CD4-positive, alpha-beta T cell treated with Interleukin-6 at 100 ng/mL for 8 hours (primary cell): ENCODE measurements at regions not wholly inside any gene's neighbourhood (a gene's known extent, or its start where the extent isn't known, plus 50 kb on each side); places are given as distances from the start of the nearest gene placed in this dataset.
"Not testable (repeated sequence)": the region's sequence is repeated elsewhere in the genome, so short reads cannot be mapped to it uniquely, and the experiment has no call there.

Experiments used
- DNase-seq: peaks from one replicate; pipeline ENCODE4 v3.0.0-alpha.2; 2020; ENCODE audit warnings: mixed read lengths, low spot score

DNA sequence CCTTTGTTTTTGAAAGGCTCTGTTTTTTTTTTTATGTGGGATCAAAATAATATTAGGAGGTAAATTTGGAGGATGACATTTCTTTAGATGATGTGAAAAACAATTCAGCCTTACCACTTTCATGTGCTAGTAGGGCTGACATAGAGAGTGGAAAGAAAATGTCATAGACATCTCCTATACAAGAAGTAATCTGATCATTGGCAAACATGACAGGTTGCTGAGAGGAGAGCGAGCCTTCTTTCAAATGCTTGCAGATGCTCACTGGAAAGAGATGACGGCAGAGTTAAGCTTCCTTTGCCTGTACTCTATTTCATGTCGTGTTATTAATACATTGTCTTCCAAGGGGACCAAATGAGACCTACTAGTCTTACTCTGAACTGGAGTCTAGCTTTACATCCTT lies 160.1 kb upstream of the DAP start:
- no peak for DNase-seq

DNA sequence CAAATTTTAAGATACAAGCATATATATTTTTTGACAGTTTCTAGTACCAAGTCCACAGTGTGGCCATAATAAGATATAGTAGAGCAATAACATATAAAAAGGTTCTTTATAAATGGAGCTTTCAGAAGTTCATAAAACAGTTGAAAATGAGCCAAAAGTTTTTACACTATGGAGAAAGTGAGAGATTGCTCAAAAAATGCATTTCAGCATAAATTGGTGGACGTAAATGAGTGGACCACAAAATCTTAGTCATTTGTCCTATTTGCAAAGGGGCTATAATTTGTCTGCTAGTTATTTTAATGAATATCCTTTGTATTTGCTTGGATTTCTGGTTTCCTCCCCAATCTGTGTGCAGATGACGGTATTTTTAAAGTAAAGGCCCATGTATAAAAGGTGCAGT lies 159.4 kb upstream of the DAP start:
- DNase-seq, result no peak

DNA sequence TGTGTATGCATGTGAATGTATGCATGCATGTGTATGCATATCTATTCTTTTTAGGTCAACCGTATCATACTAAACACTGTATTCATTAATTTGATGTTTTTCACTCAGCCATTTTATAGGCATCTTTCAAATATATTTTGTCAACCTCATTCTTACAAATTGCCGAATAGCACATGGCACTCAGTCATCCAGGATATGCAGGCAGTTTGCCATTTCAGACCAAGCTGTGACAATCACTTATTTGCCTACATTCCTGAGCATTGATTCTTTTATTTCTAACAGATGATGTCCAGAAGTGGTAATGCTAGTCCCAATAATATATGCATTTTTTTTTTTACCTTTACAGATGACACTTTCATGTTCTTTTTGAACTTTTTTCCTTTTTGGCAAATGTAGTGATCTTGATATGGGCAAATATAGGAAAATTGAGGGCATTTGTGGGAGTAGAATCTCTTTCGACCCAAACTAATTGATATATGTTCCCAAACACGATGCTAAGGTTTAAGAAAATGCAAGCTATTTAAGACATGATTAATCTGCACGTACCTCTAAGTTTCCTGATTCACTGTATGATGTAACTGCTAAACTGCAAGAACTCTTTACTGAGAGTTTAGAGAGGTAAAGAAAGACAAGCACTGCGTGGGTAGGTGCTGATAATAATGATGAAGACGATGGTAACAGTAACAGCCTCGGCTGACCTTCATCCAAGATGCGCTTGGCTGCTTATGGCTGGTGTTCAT lies 153.9 kb upstream of the DAP start:
- DNase-seq, result no peak

DNA sequence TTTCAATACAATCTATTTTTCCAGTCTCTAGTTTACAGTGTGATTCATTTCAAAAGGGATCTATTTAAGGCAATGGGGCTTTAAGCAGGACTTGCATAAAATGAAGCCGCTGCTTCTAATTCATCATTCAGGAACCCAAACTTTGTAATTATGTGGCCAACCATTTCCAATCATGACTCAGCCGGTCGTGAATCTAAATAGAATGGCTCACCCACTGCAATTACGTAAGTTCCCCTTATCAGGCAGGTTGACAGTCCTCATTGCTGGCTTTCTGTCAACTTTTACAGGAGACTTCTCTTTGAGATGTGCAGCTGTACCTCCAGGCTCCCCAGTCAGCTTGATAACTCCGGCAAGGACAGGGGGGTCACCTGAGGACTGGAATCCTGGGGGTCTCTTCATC lies 152.8 kb upstream of the DAP start:
- DNase-seq, result no peak

DNA sequence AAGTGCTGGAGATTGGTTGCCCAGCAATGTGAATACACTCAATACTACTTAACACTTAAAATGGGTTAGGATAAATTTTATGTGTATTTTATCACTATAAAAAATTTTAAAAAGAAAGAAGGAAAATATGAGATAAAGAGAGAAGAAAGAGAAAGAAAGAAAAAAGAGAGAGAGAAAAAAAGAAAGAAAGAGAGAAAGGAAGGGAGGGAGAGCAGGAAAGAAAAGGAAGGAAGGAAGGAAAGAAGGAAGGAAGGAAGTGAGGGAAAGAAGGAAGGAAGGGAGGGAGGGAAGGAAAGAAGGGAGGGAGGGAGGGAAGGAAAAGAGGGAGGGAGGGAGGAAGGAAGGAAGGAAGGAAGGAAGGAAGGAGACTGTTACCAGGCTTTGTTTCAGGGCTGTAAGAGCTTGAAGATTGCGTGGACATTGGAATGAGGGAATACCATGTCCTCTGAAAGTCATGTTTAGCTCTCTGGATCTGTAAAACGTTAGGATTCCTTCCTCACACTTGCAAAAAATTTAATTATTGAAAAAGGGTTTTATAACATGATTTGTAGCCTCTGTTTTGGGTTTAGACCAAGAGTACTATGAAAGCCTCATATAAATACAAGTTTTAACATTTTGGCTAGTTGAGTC lies 152.3 kb upstream of the DAP start:
- no peak for DNase-seq

DNA sequence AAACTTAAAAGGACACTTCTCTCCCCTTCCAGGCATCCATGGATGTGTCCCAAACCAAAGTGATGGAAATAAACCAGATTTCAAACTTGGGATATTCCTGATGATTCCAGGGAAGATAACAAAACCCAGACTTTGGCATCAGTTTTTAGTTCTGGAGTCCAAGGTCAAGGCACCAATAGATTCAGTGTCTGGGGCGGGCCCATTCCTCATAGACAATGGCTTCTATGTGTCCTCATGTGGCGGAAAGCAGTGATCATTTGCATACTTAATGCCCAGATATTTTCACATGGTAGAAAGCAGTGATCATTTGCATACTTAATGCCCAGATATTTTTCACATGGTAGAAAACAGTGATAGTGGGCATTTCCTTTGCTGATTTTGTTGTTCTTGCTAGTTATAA lies 151.4 kb upstream of the DAP start:
- DNase-seq, result no peak

DNA sequence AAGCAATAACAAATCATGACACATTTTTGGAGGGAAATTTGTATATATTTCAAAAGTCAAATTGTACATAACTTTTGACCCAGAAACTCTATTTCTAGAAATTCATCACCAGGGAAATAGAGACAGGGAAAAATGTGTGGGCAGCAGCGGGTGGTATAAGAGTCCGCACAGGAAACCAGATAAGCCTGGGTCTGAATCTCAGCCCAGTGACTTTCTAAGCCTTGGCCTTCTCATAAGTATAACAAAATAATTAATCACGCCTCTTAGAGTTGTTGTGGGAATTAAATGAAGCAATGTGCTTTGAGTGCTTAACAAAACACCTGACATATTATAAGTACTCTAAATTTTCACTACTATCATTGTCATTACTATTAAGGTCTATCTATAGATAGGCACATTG lies 149.2 kb upstream of the DAP start:
- no peak for DNase-seq

DNA sequence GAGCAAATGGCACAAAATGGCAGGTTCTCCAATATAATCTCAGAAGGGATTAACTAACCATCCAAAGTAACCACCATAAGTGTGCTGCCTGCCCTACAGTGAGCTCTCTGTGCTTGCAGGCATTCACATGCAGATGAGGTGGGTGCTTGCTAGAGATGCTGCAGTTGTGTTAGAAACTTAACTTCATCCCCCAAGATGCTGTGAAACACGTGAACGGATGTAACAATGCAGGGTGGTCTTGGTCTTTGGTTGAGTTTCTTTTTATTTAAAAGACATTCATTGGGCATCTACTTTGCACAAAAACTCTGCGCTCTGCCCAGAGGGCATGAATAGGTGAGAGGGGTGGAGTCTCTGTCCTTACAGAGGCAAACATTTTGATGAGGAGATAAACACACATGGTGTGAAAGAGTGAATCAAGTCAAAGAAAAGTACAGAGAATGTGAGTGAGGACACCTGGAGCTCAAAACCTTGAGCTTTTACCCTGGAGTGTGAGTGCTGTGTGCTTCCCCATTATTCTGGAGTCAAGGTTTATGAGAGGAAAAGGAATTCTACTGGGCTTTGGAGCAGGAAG lies 143.9 kb upstream of the DAP start:
- DNase-seq, result no peak

DNA sequence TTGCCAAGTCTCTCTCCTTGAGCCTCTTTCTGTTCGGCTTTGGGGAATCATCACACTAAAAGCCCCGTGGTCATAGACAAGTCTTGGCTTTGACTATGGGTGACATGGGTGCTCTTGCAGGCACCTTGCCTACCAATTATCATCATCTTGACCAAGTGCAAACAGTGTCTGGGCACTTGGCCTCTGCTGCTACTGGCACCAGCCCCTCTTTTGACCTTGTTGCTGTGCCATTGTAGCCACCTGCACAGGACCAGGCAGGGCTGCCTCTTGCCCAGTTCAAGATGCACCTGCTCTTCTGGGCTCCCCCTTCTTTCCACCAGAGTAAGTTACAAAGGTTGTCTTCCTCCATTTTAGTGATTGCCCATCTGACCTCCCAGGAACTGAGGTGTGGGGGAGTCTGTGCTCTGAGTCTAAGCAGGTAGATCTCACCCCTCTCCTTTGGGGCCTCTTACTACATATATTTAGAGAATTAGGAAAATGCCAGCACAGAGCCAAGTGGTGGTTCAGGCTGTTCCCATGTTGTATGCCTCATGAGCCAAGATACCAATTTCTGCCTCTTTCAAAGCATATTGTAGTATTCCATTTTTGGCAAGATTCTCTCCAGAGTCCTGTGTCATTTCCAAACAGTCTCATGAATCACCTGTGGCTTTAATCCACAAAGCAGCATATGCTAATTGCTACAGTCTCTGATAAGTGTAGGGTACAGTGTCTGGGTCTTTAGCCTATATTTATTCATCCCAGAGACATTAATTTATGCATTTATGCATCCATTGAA lies 142.9 kb upstream of the DAP start:
- DNase-seq, result no peak

DNA sequence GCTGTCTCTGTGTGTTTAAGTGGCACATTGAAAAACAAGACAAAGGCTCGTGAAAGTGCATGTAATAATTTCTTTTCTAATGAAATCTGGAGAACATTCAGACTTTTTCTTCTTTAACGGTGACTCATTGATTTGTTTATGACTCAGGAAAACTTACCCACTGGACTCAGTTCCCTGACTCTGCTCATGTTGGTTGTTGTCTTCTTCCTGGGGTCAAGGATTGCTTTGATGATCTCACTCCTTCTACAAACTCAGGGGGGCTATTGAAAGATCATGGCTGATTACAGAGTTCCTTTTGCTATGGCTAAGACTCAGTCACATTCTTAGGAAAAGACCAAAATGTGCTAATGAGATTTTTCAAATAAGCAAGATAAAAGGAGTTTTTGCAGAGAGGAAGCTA lies 141.1 kb upstream of the DAP start:
- no peak for DNase-seq

DNA sequence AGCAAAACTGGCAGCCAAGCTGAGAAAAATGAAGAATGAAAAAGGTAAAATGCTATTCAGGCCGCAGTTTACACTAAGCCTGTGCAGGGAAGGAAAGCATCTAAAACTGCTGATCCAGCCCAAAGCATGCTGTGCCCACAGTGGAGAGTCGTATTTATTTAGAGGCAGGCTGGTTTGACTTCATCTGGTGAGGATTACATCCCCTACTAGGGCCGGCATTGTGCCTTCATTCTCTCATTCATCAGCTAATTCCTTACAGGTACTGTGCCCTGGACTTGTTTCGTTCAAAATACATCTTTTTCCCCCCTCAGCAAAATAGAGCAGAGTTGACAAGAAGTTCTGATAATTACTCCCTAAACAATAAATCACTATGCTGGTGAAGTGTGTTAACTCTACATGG lies 137.5 kb upstream of the DAP start:
- no peak for DNase-seq

DNA sequence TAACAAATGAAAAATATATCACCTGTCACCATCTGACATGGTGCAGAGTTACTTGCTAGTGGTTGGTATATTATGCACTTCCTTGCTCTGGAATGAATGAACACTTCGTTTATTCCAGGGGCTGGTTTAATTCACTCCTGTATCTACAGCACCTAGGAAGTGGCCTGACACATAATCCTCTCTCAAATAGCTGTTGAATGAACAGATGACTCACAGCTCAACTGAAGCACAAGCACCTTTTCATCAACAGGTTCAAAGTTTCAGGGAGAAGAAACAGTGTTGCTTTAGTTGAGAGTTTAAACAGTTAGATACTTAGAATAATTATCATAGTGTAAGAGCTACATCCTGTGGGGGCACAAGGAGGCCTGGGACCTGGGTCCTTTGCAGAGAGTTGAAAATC lies 135.0 kb upstream of the DAP start:
- no peak for DNase-seq

DNA sequence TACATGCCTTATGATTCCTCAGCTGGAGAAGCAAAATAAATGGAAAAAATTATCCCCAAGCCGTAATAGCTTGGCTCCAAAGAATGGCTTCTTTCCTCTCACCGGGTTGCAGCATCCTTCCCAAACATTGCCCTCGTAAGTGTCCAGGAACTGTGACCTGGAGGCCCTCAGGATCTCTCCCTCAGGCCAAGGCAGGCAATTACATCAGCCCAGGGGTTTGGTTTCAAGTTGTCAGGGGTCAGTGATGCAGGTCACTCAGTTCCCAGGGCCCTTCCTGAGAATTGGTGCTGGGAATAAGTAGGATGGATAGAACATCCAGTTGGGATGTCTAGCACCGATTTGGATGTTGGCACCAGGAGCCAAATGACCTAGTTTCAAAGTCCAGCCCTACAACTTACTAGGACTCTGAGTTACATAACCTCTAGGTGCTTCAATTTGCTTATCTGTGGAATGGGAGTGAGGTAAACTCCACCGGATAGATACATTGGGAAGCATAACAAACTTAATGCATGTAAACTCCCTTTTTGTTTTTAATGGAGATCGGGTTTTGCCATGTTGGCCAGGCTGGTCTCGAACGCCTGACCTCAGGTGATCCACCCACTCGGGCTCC lies 133.5 kb upstream of the DAP start:
- no peak for DNase-seq

DNA sequence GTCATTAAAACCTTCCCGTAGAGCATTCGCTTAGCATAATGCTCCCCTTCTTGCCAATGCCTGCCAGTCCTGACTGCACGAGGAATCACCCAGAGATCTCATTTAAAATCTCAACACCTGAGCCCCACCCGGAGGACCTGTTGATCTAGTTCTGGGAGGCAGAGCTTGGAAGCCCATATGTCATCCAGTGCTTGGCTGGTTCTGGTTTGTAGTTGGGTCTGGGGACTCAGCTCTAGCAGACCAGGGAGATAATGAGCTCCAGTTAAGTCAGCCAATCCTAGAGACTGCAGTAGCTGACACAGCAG lies 131.8 kb upstream of the DAP start:
- DNase-seq, result no peak

DNA sequence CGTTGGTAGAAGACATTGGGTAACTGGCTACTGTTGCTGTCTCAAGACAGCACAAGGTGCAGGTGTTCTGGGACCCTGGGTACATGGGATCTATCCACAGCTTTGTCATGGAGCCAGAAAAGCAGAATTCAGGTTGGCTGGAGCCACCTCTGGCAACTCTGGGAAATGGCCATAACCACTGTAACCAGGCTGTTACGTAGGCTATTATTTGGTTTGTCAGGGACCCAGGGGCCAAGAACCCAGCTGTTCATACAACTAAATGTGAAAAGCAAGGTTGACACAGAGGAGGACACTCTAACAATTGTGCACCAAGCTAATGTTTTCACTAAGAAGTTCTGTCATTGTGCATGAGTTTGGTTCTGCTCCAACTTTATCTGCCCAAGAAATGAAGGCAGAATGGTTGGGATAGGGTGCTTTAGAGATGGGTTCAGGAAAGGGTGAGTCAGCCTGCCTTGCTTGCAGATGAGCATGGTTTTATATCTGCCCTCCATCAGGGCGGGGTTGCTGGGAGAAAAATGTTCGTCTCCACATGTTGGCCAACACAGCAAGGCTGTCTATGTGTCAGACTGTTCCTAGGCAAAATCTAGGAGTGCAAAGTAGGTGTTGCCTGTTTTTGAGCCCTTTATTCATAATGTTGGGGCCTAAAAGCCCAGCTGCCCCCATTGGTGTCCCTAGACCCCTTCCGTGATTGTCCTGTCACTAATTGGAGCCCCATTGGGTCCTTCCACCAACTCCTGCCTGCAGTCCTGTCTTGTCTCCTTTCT lies 131.3 kb upstream of the DAP start:
- no peak for DNase-seq

DNA sequence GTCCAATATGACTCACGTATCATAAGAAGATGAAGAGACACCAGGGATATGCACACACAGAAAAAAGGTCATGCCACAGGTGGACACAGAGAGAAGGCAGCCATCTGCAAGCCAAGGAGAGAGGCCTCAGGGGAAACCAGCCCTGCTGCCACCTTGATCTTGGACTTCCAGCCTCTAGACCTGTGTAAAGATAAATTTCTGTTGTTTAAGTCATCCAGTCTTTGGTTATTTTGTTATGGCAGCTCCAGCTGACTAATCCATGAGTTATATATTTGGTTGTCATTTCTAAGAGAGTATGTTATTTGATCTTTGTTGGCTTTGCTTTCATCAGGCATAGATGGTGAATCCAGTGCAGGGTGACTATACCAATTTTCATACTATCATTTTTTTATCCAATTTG lies 130.2 kb upstream of the DAP start:
- DNase-seq, result no peak

DNA sequence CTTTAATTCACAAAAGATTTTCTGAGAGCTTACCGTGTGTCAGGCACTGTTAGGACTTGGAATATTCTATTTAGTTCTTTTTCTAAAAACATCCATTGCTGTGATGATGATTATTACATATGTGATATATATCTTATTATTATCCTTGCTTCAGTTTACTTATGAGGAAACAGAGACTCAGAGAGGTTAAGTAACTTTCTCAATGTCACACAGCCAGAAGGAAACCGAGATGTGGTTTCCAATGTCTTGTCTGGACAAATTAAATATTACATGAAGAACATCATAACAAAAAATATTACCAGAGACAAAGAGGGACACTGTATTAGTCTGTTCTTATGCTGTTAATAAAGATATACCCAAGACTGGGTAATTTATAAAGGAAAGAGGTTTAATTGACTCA lies 125.5 kb upstream of the DAP start:
- DNase-seq, result no peak

DNA sequence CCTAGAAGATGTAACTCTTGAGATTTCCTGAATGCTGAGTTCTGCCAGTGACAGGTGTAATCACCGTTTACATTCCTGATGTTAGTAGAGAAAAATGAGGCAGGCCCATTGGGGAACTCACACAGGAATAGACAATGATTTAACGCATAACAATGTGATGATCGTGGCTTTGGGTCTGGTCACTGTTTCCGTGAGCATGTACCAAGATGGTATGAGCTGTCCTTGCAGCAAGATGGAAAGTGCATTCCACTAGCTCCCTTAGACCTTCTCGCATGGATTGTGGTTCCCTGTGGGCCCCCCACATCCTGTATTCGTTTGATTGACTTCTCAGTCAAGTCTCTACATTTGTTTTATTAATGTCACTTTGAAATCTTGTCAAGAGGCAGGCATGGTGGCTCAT lies 124.0 kb upstream of the DAP start:
- DNase-seq, result no peak

DNA sequence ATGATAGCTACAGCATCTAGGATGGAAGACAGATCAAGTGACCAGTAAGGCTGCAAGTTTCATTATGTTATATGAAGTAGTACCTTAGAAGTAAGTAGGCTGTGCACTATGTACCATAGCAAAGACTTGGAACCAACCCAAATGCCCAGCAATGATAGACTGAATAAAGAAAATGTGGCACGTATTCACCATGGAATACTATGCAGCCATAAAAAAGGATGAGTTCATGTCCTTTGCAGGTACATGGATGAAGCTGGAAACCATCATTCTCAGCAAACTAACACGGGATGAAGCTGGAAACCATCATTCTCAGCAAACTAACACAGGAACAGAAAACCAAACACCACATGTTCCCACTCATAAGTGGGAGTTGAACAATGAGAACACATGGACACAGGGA lies 122.9 kb upstream of the DAP start:
- DNase-seq, result not testable (repeated sequence)

DNA sequence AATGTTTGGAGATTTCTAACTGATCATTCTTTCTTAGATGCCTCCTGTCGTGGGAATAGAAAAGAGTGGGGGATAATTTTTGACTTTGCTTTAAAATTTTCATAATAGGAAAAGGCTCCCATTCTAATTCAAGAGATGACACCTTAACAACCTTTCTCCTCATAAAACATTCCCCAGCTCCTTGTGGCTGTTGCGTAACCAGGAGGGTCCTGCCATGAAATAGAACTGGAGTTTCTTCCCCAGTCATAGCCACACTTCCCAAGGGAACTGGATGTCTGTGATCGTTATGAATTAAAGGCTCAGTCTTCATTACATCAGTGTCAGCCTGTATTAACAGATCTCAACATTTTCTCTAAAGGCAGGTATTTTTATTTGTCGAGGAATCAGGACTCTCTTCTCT lies 119.9 kb upstream of the DAP start:
- DNase-seq, result no peak

DNA sequence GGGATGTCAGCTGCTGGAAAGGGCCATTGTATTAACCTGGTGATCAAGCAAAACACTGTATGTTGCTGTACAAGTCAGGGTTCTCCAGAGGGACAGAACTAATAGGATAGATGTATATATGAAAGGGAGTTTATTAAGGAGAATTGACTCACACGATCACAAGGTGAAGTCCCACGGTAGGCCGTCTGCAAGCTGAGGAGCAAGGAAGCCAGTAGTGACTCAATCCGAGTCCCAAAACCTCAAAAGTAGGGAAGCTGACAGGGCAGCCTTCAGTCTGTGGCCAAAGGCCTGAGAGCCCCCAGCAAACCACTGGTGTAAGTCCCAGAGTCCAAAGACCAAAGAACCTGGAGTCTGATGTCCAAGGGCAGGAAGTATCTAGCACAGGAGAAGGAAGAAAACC lies 116.0 kb upstream of the DAP start:
- not testable (repeated sequence) for DNase-seq
